Uterus (tissue), 3 donors: ENCODE measurements at regions not wholly inside any gene's neighbourhood (a gene's known extent, or its start where the extent isn't known, plus 50 kb on each side); places are given as distances from the start of the nearest gene placed in this dataset.

ENCODE experiments used
- DNase-seq, 2 donors: peaks; one replicate each; pipeline ENCODE4 v3.0.0-alpha.2; 2019 to 2020
- H3K27ac ChIP-seq, 2 donors: fragments of 200-600 bp; sonication (generic); 1 replicate in 1 of 2; 2 replicates in 1 of 2; pipeline ENCODE4 v1.5.1; 2016 to 2018
- H3K27me3 ChIP-seq, 2 donors: fragments of 200-600 bp; sonication (generic); one replicate each; pipeline ENCODE4 v1.5.1; 2018 to 2019; ENCODE audit warnings: control low read depth in 1 of 2
- H3K36me3 ChIP-seq, 2 donors: fragments of 200-600 bp; sonication (generic); one replicate each; pipeline ENCODE4 v1.5.1; 2019; ENCODE audit warnings: control low read depth in 1 of 2
- H3K4me1 ChIP-seq, 2 donors: fragments of 200-600 bp; sonication (generic); one replicate each; pipeline ENCODE4 v1.5.1; 2018 to 2019; ENCODE audit warnings: control low read depth in 1 of 2
- H3K4me3 ChIP-seq, 2 donors: fragments of 200-600 bp; sonication (generic); 1 replicate in 1 of 2; 2 replicates in 1 of 2; pipeline ENCODE4 v1.5.1; 2018 to 2019; ENCODE audit warnings: mild to moderate bottlenecking in 1 of 2
- H3K9me3 ChIP-seq, 2 donors: fragments of 200-600 bp; sonication (generic); one replicate each; pipeline ENCODE4 v1.5.1; 2019; ENCODE audit warnings: control low read depth in 1 of 2
- CTCF ChIP-seq, 4 experiments: fragments of 200-600 bp in 2 of 4; fragments of 450-650 bp in 2 of 4; sonication (generic) in 2 of 4; IDR thresholded peaks; one replicate each; pipeline ENCODE4 v1.5.1; 2016 to 2019; ENCODE audit warnings: antibody characterized with exemption in 4 of 4, mild to moderate bottlenecking in 2 of 4, moderate library complexity in 1 of 4
- POLR2A ChIP-seq, 2 donors: fragments of 450-650 bp; IDR thresholded peaks; one replicate each; pipeline ENCODE4 v1.6.1; 2016; ENCODE audit warnings: antibody characterized with exemption in 2 of 2, mild to moderate bottlenecking in 1 of 2, moderate library complexity in 1 of 2
- intact Hi-C: fragments of 100-400 bp; cut with DNase I; formaldehyde crosslinking; loops from one replicate; pipeline ENCODE4 v1.15.1; 2023; ENCODE audit warnings: low total_unique reads
- donor health status: DM: yes; HTN: yes; CAD: no.

GRCh38 chr3:144912968-144913367 is 941.3 kb downstream of the DIPK2A start:
- intact Hi-C loops, result no loop called here
- TF ChIP-seq CTCF (IDR thresholded peaks at IDR 0.05) (no peak), POLR2A (IDR thresholded peaks at IDR 0.05) (no peak)
- no peak overlapping the region for H3K27ac ChIP-seq
- H3K9me3 ChIP-seq, result no peaks in the 10 kb centered on the region
- no peaks in the 10 kb centered on the region for H3K4me1 ChIP-seq
- no peaks in the 10 kb centered on the region for H3K27me3 ChIP-seq
- no peak overlapping the region for H3K4me3 ChIP-seq
- no peak for DNase-seq
- no peaks in the 10 kb centered on the region for H3K36me3 ChIP-seq

GRCh38 chr3:144915202-144915601 is 943.6 kb downstream of the DIPK2A start:
- Histone ChIP-seq H3K27ac (no peak overlapping the region), H3K9me3 (no peaks in the 10 kb centered on the region), H3K27me3 (no peaks in the 10 kb centered on the region), H3K4me3 (no peak overlapping the region), H3K36me3 (no peaks in the 10 kb centered on the region), H3K4me1 (no peaks in the 10 kb centered on the region)
- TF ChIP-seq CTCF (IDR thresholded peaks at IDR 0.05) (no peak), POLR2A (IDR thresholded peaks at IDR 0.05) (no peak)
- no peak for DNase-seq
- intact Hi-C loops, result no loop called here

GRCh38 chr3:144921710-144922109 is 950.1 kb downstream of the DIPK2A start:
- DNase-seq, result no peak
- Histone ChIP-seq H3K9me3 (no peaks in the 10 kb centered on the region), H3K4me1 (no peaks in the 10 kb centered on the region), H3K36me3 (no peaks in the 10 kb centered on the region), H3K27ac (no peak overlapping the region), H3K4me3 (no peak overlapping the region), H3K27me3 (no peaks in the 10 kb centered on the region)
- no peak for TF ChIP-seq CTCF (IDR thresholded peaks at IDR 0.05)
- TF ChIP-seq POLR2A (IDR thresholded peaks at IDR 0.05), result no peak
- intact Hi-C loops, result no loop called here

GRCh38 chr3:144923046-144923775 is 951.6 kb downstream of the DIPK2A start:
- TF ChIP-seq CTCF (IDR thresholded peaks at IDR 0.05) (no peak), POLR2A (IDR thresholded peaks at IDR 0.05) (no peak)
- Histone ChIP-seq H3K4me3 (no peak overlapping the region), H3K36me3 (no peaks in the 10 kb centered on the region), H3K9me3 (no peaks in the 10 kb centered on the region), H3K27me3 (no peaks in the 10 kb centered on the region), H3K27ac (no peak overlapping the region), H3K4me1 (no peaks in the 10 kb centered on the region)
- no peak for DNase-seq
- intact Hi-C loops, result no loop called here

DNA sequence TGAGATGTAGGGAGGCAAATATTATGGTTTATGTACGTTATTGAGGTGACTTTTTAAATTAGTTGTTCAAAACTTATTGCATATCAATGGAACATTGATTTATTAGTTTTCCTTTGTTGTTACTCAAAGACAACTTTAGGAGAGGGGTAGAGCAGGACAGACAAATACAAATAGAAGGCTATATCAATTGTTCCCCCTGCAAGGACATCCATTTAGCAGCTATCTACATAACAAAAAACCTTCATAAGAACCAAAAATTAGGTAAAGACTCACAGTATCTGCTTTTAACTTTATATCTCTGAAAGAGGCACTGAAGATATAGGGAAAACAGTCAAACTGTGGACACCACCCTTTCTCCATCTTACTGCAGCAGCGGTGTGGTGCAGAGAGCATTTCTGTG is 958.8 kb downstream of the DIPK2A start:
- intact Hi-C loops, result no loop called here
- TF ChIP-seq POLR2A (IDR thresholded peaks at IDR 0.05), result no peak
- TF ChIP-seq CTCF (IDR thresholded peaks at IDR 0.05), result no peak
- DNase-seq, result no peak
- Histone ChIP-seq H3K4me3 (no peak overlapping the region), H3K4me1 (no peaks in the 10 kb centered on the region), H3K27ac (no peak overlapping the region), H3K9me3 (no peaks in the 10 kb centered on the region), H3K27me3 (no peaks in the 10 kb centered on the region), H3K36me3 (no peaks in the 10 kb centered on the region)
